H1 (cell line): ENCODE measurements at regions not wholly inside any gene's neighbourhood (a gene's known extent, or its start where the extent isn't known, plus 50 kb on each side); places are given as distances from the start of the nearest gene placed in this dataset.

Experiments used
- CTCF ChIA-PET: fragments of 300-600 bp; sonication (Branson Sonifier 250); formaldehyde crosslinking; loops from one replicate; lab custom pipeline; 2021; ENCODE audit not compliant: partially characterized antibody; lab: Charles Lee
- POLR2A ChIA-PET: fragments of 300-600 bp; sonication (Branson Sonifier 250); formaldehyde crosslinking; loops from one replicate; lab custom pipeline; 2021; ENCODE audit warnings: inconsistent platforms; ENCODE audit not compliant: partially characterized antibody; lab: Charles Lee
- DNase-seq, 2 experiments: peaks; one replicate each; pipeline versions ENCODE4 v3.0.0 to v3.0.0-alpha.2; 2010 to 2022; ENCODE audit warnings: low spot score in 2 of 2, low read depth in 1 of 2, mixed read lengths in 1 of 2
- FAIRE-seq: peaks from 2 replicates; lab custom pipeline; 2011; peaks lifted over from hg19 to GRCh38; lab: Jason Lieb, UNC
- H2AFZ ChIP-seq: 2 replicates; pipeline ENCODE4 v1.8.1; 2012; ENCODE audit warnings: low read length, inconsistent platforms
- H2AK5ac ChIP-seq: 2 replicates; pipeline ENCODE4 v1.6.1; 2013; ENCODE audit warnings: low read depth, low read length
- H2BK120ac ChIP-seq: replicated peaks from 2 replicates; pipeline ENCODE3; 2013; ENCODE audit warnings: low read depth, low read length, inconsistent platforms
- H2BK12ac ChIP-seq: 2 replicates; pipeline ENCODE4 v1.6.1; 2013; ENCODE audit warnings: low read depth, low read length
- H2BK15ac ChIP-seq: 2 replicates; pipeline ENCODE4 v1.6.1; 2013; ENCODE audit warnings: low read length
- H2BK20ac ChIP-seq: 2 replicates; pipeline ENCODE4 v1.6.1; 2013; ENCODE audit warnings: low read length
- H2BK5ac ChIP-seq: 2 replicates; pipeline ENCODE4 v1.6.1; 2013; ENCODE audit warnings: low read depth, low read length
- H3K14ac ChIP-seq: 2 replicates; pipeline ENCODE4 v1.6.1; 2013; ENCODE audit warnings: inconsistent platforms; ENCODE audit not compliant: insufficient read length
- H3K18ac ChIP-seq: 2 replicates; pipeline ENCODE4 v1.6.1; 2013; ENCODE audit warnings: low read length; ENCODE audit errors: extremely low read depth
- H3K23ac ChIP-seq: 2 replicates; pipeline ENCODE4 v1.6.1; 2013; ENCODE audit warnings: inconsistent platforms; ENCODE audit not compliant: insufficient read length
- H3K23me2 ChIP-seq: 2 replicates; pipeline ENCODE4 v1.6.1; 2013; ENCODE audit warnings: low read depth, low read length
- H3K27ac ChIP-seq: 2 replicates; pipeline ENCODE4 v1.6.1; 2011; ENCODE audit warnings: low read depth, low read length, inconsistent platforms
- H3K27me3 ChIP-seq, 4 experiments: replicated peaks in 1 of 4; 1 replicate in 1 of 4; 2 replicates in 3 of 4; pipeline versions ENCODE4 v1.6.1 to v1.8.1; 2011 to 2013; ENCODE audit warnings: low read length in 3 of 4, mild to moderate bottlenecking in 3 of 4, inconsistent platforms in 2 of 4, mixed read lengths in 2 of 4, moderate library complexity in 1 of 4; ENCODE audit not compliant: control insufficient read depth in 3 of 4, insufficient read depth in 3 of 4; ENCODE audit errors: extremely low read depth in 1 of 4
- H3K36me3 ChIP-seq, 4 experiments: 2 replicates each; pipeline versions ENCODE4 v1.6.1 to v1.8.1; 2011 to 2013; ENCODE audit warnings: mild to moderate bottlenecking in 4 of 4, low read length in 3 of 4, moderate library complexity in 2 of 4, control low read depth in 1 of 4, inconsistent platforms in 1 of 4; ENCODE audit not compliant: insufficient read depth in 4 of 4, control insufficient read depth in 2 of 4
- H3K4ac ChIP-seq: replicated peaks from 2 replicates; pipeline ENCODE3; 2013; ENCODE audit warnings: low read length, low read depth, mixed read lengths, inconsistent platforms; ENCODE audit not compliant: insufficient read length
- H3K4me1 ChIP-seq, 4 experiments: replicated peaks in 1 of 4; 1 replicate in 1 of 4; 2 replicates in 3 of 4; pipeline versions ENCODE4 v1.6.1 to v1.8.1; 2011 to 2013; ENCODE audit warnings: low read length in 3 of 4, inconsistent platforms in 2 of 4, mixed read lengths in 1 of 4; ENCODE audit not compliant: insufficient read depth in 4 of 4, control insufficient read depth in 3 of 4
- H3K4me2 ChIP-seq, 2 experiments: 2 replicates each; pipeline versions ENCODE4 v1.6.1 to v1.8.1; 2011 to 2013; ENCODE audit warnings: low read depth in 2 of 2, low read length in 2 of 2, control low read depth in 1 of 2, inconsistent platforms in 1 of 2, mild to moderate bottlenecking in 1 of 2; ENCODE audit not compliant: insufficient read depth in 1 of 2
- H3K4me3 ChIP-seq, 4 experiments: fragments of 200-600, 300-600 bp in 1 of 4; sonication (generic), shearing (Covaris generic), sonication (Bioruptor Twin) in 1 of 4; 2 replicates each; pipeline versions ENCODE4 v1.5.1 to v1.8.1; 2011 to 2016; ENCODE audit warnings: low read length in 4 of 4, low read depth in 3 of 4, control low read depth in 2 of 4, inconsistent platforms in 2 of 4, mild to moderate bottlenecking in 2 of 4, mixed read lengths in 1 of 4, moderate library complexity in 1 of 4; ENCODE audit not compliant: insufficient read depth in 2 of 4; ENCODE audit errors: extremely low read depth in 1 of 4
- H3K56ac ChIP-seq: replicated peaks from 2 replicates; pipeline ENCODE3; 2013; ENCODE audit warnings: low read depth, mild to moderate bottlenecking, mixed read lengths, low read length, inconsistent platforms; ENCODE audit not compliant: insufficient read length
- H3K79me1 ChIP-seq: 2 replicates; pipeline ENCODE4 v1.6.1; 2013; ENCODE audit warnings: low read depth, low read length, control low read depth
- H3K79me2 ChIP-seq, 2 experiments: 2 replicates each; pipeline versions ENCODE4 v1.6.1 to v1.8.1; 2012 to 2013; ENCODE audit warnings: low read length in 2 of 2, mild to moderate bottlenecking in 2 of 2, inconsistent platforms in 1 of 2; ENCODE audit not compliant: insufficient read depth in 2 of 2, control insufficient read depth in 1 of 2
- H3K9ac ChIP-seq, 4 experiments: replicated peaks in 1 of 4; 1 replicate in 1 of 4; 2 replicates in 3 of 4; pipeline versions ENCODE4 v1.6.1 to v1.8.1; 2011 to 2013; ENCODE audit warnings: low read depth in 3 of 4, low read length in 3 of 4, control low read depth in 2 of 4, mild to moderate bottlenecking in 2 of 4, moderate library complexity in 2 of 4, inconsistent platforms in 1 of 4; ENCODE audit errors: extremely low read depth in 1 of 4
- H3K9me3 ChIP-seq, 2 experiments: 2 replicates each; pipeline versions ENCODE4 v1.6.1 to v1.8.1; 2012 to 2013; ENCODE audit warnings: mild to moderate bottlenecking in 2 of 2, moderate library complexity in 2 of 2, control low read depth in 1 of 2, inconsistent platforms in 1 of 2, low read depth in 1 of 2, low read length in 1 of 2, mixed read lengths in 1 of 2; ENCODE audit not compliant: insufficient read depth in 2 of 2
- H4K20me1 ChIP-seq, 2 experiments: replicated peaks in 1 of 2; 2 replicates each; pipeline versions ENCODE3 to v1.8.1; 2011 to 2013; ENCODE audit warnings: inconsistent platforms in 2 of 2, low read length in 2 of 2, mild to moderate bottlenecking in 1 of 2; ENCODE audit not compliant: insufficient read depth in 2 of 2, control insufficient read depth in 1 of 2
- H4K5ac ChIP-seq: 2 replicates; pipeline ENCODE4 v1.6.1; 2013; ENCODE audit warnings: low read length, low read depth, mixed read lengths, inconsistent platforms; ENCODE audit not compliant: insufficient read length
- H4K8ac ChIP-seq: 2 replicates; pipeline ENCODE4 v1.8.0; 2013; ENCODE audit warnings: mild to moderate bottlenecking, moderate library complexity, low read length, inconsistent platforms; ENCODE audit not compliant: insufficient read depth; ENCODE audit errors: extremely low read depth
- H4K91ac ChIP-seq: replicated peaks from 2 replicates; pipeline ENCODE3; 2013; ENCODE audit warnings: low read length, mixed read lengths, inconsistent platforms; ENCODE audit not compliant: insufficient read length
- PHF8 ChIP-seq: fragments of 200-600 bp; sonication (generic); conservative IDR thresholded peaks from 2 replicates; pipeline ENCODE4 v1.7.1; 2012; ENCODE audit warnings: low read depth, mild to moderate bottlenecking, inconsistent platforms, low read length, moderate library complexity
- WGBS, 2 experiments: shearing (Covaris generic) in 1 of 2; methylation state at CpG; one replicate each; pipeline versions ENCODE4 v1.1.6 to v1.1.7; 2013 to 2015; ENCODE audit warnings: low lambda C conversion rate in 2 of 2, mixed read lengths in 2 of 2, inconsistent platforms in 1 of 2, low coverage in 1 of 2, missing lambda C conversion rate in 1 of 2; ENCODE audit not compliant: insufficient replicate concordance in 2 of 2, insufficient coverage in 1 of 2, insufficient read length in 1 of 2; ENCODE audit errors: extremely low coverage in 1 of 2, missing lambda C conversion rate in 1 of 2; 5-methylcytosine and 5-hydroxymethylcytosine counted together

- H3K23ac ChIP-seq: no peak overlapping the region
- H2AK5ac ChIP-seq: no peak overlapping the region
- H4K20me1 ChIP-seq: no peaks in the 10 kb centered on the region
- H4K5ac ChIP-seq: no peak overlapping the region
- peaks cover 0 to 2% (median 0%) of the 10 kb centered on the region in 4 experiments; a peak in 1 of 7 replicates for H3K4me1 ChIP-seq
- H3K27ac ChIP-seq: no peak overlapping the region
- FAIRE-seq: no peak
- no peak overlapping the region for H2BK12ac ChIP-seq
- H3K79me2 ChIP-seq: no peaks in the 10 kb centered on the region
- no peak overlapping the region for H3K14ac ChIP-seq
- H3K4me3 ChIP-seq: no peak overlapping the region
- ChIA-PET CTCF (interaction anchor here (1.3 kb wide), 1 partner anchor 77 kb away, joined by 4 read pairs; no protein-coding TSS in a partner anchor), POLR2A (no interaction called here)
- H3K79me1 ChIP-seq: no peaks in the 10 kb centered on the region
- H2BK20ac ChIP-seq: no peak overlapping the region
- no peak overlapping the region for H2AFZ ChIP-seq
- H2BK5ac ChIP-seq: no peak overlapping the region
- H3K36me3 ChIP-seq: no peaks in the 10 kb centered on the region
- H3K4ac ChIP-seq: no peak overlapping the region
- no peak overlapping the region for H2BK15ac ChIP-seq
- no peak overlapping the region for H3K9ac ChIP-seq
- DNase-seq: no peak
- H3K4me2 ChIP-seq: no peak overlapping the region
- WGBS, 2 experiments: 100% methylated on average over 1 of the region's 1 CpG; no CpG with 5 or more reads in 1 of the 2 experiments
- no peak overlapping the region for H2BK120ac ChIP-seq
- H3K18ac ChIP-seq: no peak overlapping the region
- no peak overlapping the region for H3K56ac ChIP-seq
- no peaks in the 10 kb centered on the region for H3K27me3 ChIP-seq
- no peak overlapping the region for H4K8ac ChIP-seq
- H3K23me2 ChIP-seq: no peaks in the 10 kb centered on the region
- no peak overlapping the region for H4K91ac ChIP-seq
- H3K9me3 ChIP-seq: no peaks in the 10 kb centered on the region
- no peak for TF ChIP-seq PHF8
Observed at GRCh38 chr5:4372481-4372880, 767.6 kb upstream of the ADAMTS16 start.
